ENCODE measurements at regions not wholly inside any gene's neighbourhood (a gene's known extent, or its start where the extent isn't known, plus 50 kb on each side); places are given as distances from the start of the nearest gene placed in this dataset.

DNA sequence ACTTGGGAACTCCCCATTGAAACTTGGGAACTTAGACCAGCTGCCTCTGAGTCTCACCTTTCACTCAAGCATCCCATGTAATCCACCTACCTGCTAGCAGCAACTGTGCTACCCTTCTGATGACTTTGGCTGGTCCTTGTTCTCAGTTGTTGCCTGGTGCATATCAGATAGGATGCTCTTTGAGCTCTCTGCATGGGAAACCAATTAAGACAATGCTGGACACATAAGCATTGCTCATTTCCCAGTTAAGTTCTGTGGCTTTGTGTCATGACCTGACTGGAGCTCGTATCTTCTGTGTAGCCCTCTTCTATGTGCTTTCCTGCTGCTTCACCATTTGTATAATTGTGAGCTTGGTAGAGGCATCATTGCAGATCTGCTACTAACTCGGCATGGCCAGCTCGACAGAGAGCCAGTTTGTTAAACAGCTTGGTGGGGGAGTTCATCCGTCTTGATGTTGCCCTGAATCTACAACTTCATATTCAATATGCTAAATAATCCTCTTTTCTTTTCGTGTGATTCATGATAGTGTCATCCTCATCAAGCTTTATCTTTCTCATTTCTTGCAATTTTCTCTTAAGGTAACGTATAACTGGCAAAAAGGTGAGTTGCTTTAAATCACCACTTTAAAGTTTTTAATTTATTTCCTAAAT is 447.5 kb upstream of the SLC14A2 start:
- Histone ChIP-seq H3K4me2 (ENCODE audit: low read depth, low read length) (no peak overlapping the region), H3K79me2 (ENCODE audit: insufficient read depth, low read length) (no peaks in the 10 kb centered on the region), H3K36me3 (replicated peaks in 1 of 2; ENCODE audit: control insufficient read depth in 1 of 2, insufficient read depth in 2 of 2, low read length in 2 of 2) (no peaks in the 10 kb centered on the region), H4K20me1 (ENCODE audit: insufficient read depth, low read length) (no peaks in the 10 kb centered on the region), H3K9me3 (ENCODE audit: low read length) (peaks cover under 1% of the 10 kb centered on the region; the same call in 1 of the 2 replicates), H3K4me1 (ENCODE audit: insufficient read depth, low read length) (no peaks in the 10 kb centered on the region), H3K9ac (ENCODE audit: insufficient read depth, low read depth, low read length) (no peak overlapping the region), H3K27ac (ENCODE audit: extremely low read length, insufficient read depth, low read length) (no peak overlapping the region), H3K27me3 (ENCODE audit: control insufficient read depth in 1 of 2, insufficient read depth in 2 of 2, low read length in 2 of 2) (no peaks in the 10 kb centered on the region), H3K4me3 (replicated peaks in 1 of 3; ENCODE audit: insufficient read depth in 1 of 3, low read depth in 2 of 3, low read length in 3 of 3) (no peak overlapping the region), H2AFZ (ENCODE audit: low read length) (no peak overlapping the region)
- FAIRE-seq, result no peak
- 1% methylated on average over 6 of the region's 6 CpGs for WGBS (ENCODE audit: low lambda C conversion rate)
- no peak for ATAC-seq
- ChIA-PET CTCF (ENCODE audit: low intra/inter-chr PET ratio, low total read pairs) (no interaction called here), POLR2A (no interaction called here)
- TF ChIP-seq KAT2B (IDR thresholded peaks at IDR 0.05; ENCODE audit: borderline replicate concordance, low read depth, low read length), result no peak
- no peak for TF ChIP-seq ZNF839 (CRISPR knock-in tag; IDR thresholded peaks at IDR 0.05; ENCODE audit: borderline replicate concordance)
- no peak for TF ChIP-seq ZNF180 (CRISPR knock-in tag; IDR thresholded peaks at IDR 0.05; ENCODE audit: borderline replicate concordance, low read depth)
- no peak for TF ChIP-seq IRX3 (CRISPR knock-in tag; IDR thresholded peaks at IDR 0.05; ENCODE audit: borderline replicate concordance, low read depth)
- TF ChIP-seq JUN (CRISPR knock-in tag; IDR thresholded peaks at IDR 0.05), result no peak
- TF ChIP-seq NFYC (CRISPR knock-in tag; IDR thresholded peaks at IDR 0.05), result no peak
- no peak for TF ChIP-seq GATAD2A (CRISPR knock-in tag; IDR thresholded peaks at IDR 0.05)
- TF ChIP-seq, protein P1, sequence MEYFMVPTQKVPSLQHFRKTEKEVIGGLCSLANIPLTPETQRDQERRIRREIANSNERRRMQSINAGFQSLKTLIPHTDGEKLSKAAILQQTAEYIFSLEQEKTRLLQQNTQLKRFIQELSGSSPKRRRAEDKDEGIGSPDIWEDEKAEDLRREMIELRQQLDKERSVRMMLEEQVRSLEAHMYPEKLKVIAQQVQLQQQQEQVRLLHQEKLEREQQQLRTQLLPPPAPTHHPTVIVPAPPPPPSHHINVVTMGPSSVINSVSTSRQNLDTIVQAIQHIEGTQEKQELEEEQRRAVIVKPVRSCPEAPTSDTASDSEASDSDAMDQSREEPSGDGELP (IDR thresholded peaks at IDR 0.05; ENCODE audit: borderline replicate concordance, low read depth), result no peak
- TF ChIP-seq, protein P2, sequence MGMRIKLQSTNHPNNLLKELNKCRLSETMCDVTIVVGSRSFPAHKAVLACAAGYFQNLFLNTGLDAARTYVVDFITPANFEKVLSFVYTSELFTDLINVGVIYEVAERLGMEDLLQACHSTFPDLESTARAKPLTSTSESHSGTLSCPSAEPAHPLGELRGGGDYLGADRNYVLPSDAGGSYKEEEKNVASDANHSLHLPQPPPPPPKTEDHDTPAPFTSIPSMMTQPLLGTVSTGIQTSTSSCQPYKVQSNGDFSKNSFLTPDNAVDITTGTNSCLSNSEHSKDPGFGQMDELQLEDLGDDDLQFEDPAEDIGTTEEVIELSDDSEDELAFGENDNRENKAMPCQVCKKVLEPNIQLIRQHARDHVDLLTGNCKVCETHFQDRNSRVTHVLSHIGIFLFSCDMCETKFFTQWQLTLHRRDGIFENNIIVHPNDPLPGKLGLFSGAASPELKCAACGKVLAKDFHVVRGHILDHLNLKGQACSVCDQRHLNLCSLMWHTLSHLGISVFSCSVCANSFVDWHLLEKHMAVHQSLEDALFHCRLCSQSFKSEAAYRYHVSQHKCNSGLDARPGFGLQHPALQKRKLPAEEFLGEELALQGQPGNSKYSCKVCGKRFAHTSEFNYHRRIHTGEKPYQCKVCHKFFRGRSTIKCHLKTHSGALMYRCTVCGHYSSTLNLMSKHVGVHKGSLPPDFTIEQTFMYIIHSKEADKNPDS (CRISPR knock-in tag; IDR thresholded peaks at IDR 0.05), result no peak
- no peak for TF ChIP-seq CCDC6 (CRISPR knock-in tag; IDR thresholded peaks at IDR 0.05)
- TF ChIP-seq, protein P3, sequence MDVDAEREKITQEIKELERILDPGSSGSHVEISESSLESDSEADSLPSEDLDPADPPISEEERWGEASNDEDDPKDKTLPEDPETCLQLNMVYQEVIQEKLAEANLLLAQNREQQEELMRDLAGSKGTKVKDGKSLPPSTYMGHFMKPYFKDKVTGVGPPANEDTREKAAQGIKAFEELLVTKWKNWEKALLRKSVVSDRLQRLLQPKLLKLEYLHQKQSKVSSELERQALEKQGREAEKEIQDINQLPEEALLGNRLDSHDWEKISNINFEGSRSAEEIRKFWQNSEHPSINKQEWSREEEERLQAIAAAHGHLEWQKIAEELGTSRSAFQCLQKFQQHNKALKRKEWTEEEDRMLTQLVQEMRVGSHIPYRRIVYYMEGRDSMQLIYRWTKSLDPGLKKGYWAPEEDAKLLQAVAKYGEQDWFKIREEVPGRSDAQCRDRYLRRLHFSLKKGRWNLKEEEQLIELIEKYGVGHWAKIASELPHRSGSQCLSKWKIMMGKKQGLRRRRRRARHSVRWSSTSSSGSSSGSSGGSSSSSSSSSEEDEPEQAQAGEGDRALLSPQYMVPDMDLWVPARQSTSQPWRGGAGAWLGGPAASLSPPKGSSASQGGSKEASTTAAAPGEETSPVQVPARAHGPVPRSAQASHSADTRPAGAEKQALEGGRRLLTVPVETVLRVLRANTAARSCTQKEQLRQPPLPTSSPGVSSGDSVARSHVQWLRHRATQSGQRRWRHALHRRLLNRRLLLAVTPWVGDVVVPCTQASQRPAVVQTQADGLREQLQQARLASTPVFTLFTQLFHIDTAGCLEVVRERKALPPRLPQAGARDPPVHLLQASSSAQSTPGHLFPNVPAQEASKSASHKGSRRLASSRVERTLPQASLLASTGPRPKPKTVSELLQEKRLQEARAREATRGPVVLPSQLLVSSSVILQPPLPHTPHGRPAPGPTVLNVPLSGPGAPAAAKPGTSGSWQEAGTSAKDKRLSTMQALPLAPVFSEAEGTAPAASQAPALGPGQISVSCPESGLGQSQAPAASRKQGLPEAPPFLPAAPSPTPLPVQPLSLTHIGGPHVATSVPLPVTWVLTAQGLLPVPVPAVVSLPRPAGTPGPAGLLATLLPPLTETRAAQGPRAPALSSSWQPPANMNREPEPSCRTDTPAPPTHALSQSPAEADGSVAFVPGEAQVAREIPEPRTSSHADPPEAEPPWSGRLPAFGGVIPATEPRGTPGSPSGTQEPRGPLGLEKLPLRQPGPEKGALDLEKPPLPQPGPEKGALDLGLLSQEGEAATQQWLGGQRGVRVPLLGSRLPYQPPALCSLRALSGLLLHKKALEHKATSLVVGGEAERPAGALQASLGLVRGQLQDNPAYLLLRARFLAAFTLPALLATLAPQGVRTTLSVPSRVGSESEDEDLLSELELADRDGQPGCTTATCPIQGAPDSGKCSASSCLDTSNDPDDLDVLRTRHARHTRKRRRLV (CRISPR knock-in tag; IDR thresholded peaks at IDR 0.05), result no peak
- BruUV-seq (replicated peaks), result no TSS peak
- no peak for DNase-seq (ENCODE audit: low spot score)
- intact Hi-C loops (cut with micrococcal nuclease; ENCODE audit: unreplicated experiment) (no loop called here), in situ Hi-C loops (cut with HindIII; ENCODE audit: extremely low pct_ligation_motif_present, low pct_unique_long_range_greater_than_20kb) (no loop called here)
